ENCODE measurements at regions not wholly inside any gene's neighbourhood (a gene's known extent, or its start where the extent isn't known, plus 50 kb on each side); places are given as distances from the start of the nearest gene placed in this dataset.
"Not testable (repeated sequence)": the region's sequence is repeated elsewhere in the genome, so short reads cannot be mapped to it uniquely, and the experiment has no call there.

DNA sequence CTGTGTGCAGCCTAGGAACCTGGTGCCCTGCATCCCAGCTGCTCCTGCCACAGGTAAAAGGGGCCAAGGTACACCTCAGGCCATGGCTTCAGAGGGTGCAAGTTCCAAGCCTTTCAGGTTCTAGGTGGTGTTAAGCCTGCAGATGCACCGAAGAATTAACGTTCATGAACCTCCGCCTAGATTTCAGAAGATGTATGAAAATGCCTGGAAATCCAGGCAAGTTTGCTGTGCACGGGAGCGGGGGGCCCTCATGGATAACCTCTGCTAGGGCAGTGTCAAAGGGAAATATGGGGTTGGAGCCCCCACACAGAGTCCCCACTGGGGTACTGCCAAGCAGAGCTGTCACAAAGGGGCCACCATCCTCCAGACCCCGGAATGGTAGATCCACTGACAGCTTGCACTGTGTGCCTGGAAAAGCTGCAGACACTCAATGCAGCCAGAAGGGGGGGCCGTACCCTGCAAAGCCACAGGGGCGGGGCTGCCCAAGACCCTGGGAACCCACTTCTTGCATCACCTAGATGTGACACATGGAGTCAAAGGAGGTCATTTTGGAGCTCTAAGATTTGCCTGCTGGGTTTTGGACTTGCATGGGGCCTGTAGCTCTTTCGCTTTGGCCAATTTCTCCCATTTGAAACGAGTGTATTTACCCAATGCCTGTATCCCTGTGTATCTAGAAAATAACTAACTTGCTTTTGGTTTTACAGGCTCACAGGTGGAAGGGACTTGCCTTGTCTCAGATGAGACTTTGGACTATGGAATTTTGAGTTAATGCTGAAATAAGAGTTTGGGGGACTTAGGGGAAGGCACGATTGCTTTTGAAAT is 145.2 kb upstream of the C1QTNF3 start:
- not testable (repeated sequence) for DNase-seq (ENCODE audit: low read depth, low spot score)

DNA sequence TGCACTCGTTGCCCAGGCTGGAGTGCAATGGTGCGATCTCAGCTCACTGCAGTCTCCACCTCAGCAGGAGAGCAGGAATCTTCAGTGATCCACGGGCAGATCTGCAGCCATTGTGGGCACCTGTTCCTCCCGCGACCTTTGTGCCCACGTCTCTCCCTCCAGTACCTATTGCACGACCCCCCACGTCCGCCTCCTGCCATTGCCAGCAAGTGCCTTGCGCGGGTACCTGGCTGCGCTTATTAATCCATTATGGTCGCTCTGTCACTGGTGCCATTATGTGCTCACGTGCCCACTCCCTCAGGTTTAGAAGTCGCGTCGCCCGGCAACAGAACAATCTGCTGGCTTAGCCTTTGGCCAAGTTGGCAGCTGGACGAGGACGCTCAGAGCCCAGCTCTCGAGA is 146.2 kb upstream of the C1QTNF3 start:
- not testable (repeated sequence) for DNase-seq (ENCODE audit: low read depth, low spot score)

DNA sequence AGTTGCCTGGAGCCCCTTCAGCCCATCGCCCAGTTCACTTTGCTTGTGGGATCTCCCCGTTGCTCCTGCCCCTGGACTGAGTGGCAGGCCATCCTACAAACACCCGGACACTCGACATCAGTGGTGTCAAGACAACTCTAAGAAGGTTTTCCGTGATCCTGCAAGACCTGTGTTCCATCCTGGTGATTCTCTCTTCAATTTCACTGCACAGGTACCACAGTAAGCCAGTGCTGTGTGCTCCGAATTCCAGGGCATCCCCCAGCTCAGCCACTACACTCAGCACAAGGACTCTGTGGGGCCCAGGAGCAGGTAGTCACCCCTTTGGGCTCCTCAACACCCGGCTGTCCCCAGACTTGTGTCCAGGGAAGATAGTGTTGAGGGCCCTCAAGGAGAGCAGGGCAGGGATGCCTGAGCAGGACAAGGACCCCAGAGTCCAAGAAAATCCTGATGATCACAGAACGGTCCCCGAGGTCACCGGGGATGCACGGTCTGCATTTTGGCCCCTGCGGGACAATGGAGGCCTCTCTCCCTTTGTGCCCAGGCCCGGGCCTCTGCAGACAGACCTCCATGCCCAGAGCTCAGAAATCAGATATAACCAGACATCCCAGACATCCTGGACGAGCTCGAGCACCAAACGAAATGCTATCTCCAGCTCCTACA is 146.9 kb upstream of the C1QTNF3 start:
- not testable (repeated sequence) for DNase-seq (ENCODE audit: low read depth, low spot score)

DNA sequence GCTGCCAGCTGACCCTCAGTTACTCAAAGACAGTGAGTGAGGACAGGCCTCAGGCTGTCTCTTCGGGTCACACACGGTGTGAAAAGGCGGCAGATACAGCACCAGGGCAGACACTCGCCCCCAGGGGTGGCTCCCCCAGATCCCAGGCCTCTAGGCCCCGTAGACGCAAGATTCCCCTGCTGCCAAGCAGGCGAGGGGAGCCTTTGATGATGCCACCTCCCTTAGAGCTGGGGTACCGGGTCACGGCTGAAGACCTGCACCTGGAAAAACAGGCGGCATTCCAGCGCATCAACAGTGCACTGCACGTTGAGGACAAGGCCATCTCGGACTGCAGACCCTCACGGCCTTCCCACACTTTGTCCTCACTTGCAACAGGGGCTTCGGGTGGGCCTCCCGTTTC is 147.5 kb upstream of the C1QTNF3 start:
- not testable (repeated sequence) for DNase-seq (ENCODE audit: low read depth, low spot score)

DNA sequence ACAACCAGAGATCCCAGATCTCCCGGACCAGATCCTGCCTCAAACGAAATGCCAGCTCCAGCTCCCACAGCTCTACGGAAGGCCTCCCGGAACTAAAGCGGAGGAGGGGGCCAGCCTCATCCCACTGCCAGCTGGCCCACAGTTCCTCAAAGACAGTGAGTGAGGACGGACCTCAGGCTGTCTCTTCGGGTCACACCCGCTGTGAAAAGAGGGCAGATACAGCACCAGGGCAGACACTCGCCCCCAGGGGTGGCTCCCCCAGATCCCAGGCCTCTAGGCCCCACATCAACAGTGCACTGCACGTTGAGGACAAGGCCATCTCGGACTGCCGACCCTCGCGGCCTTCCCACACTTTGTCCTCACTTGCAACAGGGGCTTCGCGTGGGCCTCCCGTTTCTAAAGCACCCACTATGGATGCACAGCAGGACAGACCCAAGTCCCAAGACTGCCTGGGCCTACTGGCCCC is 148.3 kb upstream of the C1QTNF3 start:
- not testable (repeated sequence) for DNase-seq (ENCODE audit: low read depth, low spot score)

DNA sequence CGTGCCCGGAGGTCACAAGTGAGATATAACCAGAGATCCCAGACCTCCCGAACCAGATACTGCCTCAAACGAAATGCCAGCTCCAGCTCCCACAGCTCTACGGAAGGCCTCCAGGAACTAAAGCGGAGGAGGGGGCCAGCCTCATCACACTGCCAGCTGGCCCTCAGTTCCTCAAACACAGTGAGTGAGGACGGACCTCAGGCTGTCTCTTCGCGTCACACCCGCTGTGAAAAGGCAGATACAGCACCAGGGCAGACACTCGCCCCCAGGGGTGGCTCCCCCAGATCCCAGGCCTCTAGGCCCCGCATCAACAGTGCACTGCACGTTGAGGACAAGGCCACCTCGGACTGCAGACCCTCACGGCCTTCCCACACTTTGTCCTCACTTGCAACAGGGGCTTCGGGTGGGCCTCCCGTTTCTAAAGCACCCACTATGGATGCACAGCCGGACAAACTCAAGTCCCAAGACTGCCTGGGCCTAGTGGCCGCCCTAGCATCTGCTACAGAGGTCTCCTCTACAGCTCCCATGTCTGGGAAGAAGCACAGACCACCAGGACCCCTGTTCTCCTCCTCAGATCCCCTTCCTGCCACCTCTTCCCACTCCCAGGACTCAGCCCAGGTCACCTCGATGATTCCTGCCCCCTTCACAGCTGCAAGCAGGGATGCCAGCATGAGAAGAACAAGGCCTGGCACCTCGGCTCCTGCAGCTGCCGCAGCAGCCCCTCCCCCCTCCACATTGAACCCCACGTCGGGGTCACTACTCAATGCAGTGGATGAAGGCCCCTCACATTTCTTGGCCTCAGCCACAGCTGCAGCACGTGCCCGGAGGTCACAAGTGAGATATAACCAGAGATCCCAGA is 149.3 kb upstream of the C1QTNF3 start:
- DNase-seq (ENCODE audit: low read depth, low spot score), result not testable (repeated sequence)

DNA sequence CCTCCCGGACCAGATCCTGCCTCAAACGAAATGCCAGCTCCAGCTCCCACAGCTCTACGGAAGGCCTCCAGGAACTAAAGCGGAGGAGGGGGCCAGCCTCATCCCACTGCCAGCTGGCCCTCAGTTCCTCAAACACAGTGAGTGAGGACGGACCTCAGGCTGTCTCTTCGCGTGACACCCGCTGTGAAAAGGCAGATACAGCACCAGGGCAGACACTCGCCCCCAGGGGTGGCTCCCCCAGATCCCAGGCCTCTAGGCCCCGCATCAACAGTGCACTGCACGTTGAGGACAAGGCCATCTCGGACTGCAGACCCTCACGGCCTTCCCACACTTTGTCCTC is 149.9 kb upstream of the C1QTNF3 start:
- DNase-seq (ENCODE audit: low read depth, low spot score), result not testable (repeated sequence)

DNA sequence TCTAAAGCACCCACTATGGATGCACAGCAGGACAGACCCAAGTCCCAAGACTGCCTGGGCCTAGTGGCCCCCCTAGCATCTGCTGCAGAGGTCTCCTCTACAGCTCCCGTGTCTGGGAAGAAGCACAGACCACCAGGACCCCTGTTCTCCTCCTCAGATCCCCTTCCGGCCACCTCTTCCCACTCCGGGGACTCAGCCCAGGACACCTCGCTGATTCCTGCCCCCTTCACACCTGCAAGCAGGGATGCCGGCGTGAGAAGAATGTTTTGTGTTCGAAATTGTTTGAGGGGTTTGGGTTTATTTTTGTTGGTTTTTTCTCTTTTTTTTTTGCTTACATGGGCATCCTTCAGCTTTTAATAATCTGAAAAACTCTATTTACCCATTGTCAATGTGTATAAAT is 150.3 kb upstream of the C1QTNF3 start:
- not testable (repeated sequence) for DNase-seq (ENCODE audit: low read depth, low spot score)

DNA sequence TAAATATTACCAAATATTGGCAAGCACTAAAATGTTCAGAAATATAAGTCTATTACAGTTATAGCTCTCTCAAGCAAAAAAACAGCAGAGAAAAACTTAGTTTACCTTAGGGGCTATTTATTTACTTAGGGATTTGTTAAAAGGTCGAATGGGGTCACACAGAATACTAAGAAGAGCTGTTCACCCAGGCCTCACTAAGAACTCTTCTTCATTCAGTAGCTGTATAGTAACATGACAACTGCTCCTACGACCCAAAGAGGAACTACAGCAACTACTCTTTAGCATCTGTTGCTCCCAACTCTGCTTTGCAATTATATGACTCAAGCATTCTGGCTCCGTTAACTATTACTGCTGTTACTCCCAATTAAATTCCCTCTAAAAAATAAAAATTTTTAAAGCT is 150.8 kb upstream of the C1QTNF3 start:
- not testable (repeated sequence) for DNase-seq (ENCODE audit: low read depth, low spot score)

DNA sequence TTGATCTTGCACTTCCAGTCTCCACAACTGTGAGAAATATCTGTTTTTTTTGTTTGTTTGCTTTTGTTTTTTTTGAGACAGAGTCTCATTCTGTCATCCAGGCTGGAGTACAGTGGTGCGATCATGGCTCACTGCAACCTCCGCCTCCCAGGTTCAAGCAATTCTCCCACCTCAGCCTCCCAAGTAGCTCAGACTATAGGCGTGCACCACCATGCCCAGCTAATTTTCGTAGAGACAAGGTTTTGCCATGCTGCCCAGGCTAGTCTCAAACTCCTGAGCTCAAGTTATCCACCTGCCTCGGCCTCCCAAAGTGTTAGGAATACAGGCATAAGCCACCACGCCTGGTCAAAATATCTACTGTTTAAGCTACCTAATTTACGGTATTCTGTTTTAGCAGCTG is 153.1 kb upstream of the C1QTNF3 start:
- DNase-seq (ENCODE audit: low read depth, low spot score), result not testable (repeated sequence)

DNA sequence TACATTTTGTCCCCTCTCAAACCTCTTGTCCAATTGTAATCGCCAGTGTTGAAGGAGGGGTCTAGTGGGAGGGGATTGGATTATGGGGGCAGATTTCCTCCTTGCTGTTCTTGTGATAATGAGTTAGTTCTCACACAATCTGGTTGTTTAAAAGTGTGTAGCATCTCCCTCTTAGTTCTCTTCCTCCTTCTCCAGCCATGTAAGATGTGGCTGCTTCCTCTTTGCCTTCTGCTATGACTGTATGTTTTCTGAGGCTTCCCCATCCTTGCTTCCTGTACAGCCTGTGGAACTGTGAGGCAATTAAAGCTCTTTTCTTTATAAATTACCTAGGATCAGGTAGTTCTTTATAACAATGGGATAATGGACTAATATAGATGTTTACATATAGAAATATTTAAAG is 162.3 kb upstream of the C1QTNF3 start:
- DNase-seq (ENCODE audit: low read depth, low spot score), result not testable (repeated sequence)

DNA sequence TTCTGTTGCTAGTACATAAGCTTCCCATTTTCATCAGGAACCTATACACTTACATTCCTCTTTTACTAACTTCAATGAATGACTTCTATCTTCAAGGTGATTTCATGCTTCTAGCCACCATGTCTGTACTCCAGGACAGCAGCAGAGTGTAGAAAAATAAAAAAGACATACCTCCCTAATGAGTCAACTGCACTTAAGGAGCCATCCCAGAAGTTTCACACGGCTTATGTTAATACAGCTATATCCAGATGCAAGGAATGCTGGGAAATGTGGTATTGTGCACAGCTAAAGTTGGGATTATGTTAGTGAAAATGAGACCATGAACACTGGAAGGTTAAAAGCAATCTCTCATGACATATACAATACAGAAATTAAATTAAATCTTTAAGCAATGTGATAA is 174.4 kb upstream of the C1QTNF3 start:
- not testable (repeated sequence) for DNase-seq (ENCODE audit: low read depth, low spot score)

DNA sequence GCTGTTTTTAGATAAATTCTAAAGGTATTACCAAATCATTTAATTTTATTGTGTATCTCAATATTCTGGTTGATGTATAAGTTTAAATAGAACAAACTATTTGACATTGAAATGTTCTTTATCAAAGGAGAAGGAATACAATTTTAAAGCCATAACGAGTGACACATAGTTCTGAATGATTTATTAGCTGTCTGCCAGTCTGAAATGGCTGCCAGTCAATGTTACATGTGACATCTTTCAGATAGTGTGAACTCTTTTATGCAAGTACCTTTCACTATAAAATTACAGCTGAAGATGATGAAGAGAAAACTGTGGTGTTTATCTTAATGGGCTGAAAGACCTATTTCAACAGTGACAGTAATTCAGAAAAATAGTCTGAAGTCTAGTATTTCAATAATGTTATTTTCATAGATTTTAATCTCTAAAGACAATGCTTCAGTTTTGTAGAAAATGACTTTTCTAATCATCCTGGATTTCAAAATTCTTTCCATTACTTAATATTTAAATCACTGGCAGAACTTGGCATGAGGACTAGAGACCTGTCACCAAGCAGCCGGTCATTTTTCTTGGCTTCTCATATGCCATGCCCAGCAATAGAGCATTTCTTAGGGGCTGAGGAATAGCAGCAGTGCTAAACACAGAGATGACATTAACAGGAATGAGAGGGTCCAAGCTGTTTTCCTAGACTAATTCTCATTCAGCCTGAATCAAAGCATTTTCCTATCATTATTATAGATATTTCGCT is 178.5 kb upstream of the C1QTNF3 start:
- DNase-seq (ENCODE audit: low read depth, low spot score), result not testable (repeated sequence)

DNA sequence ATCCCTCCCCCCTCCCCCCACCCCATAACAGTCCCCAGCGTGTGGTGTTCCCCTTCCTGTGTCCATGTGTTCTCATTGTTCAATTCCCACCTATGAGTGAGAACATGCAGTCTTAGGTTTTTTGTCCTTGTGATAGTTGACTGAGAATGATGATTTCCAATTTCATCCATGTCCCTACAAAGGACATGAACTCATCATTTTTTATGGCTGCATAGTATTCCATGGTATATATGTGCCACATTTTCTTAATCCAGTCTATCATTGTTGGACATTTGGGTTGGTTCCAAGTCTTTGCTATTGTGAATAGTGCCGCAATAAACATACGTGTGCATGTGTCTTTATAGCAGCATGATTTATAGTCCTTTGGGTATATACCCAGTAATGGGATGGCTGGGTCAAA is 180.1 kb upstream of the C1QTNF3 start:
- DNase-seq (ENCODE audit: low read depth, low spot score), result not testable (repeated sequence)

DNA sequence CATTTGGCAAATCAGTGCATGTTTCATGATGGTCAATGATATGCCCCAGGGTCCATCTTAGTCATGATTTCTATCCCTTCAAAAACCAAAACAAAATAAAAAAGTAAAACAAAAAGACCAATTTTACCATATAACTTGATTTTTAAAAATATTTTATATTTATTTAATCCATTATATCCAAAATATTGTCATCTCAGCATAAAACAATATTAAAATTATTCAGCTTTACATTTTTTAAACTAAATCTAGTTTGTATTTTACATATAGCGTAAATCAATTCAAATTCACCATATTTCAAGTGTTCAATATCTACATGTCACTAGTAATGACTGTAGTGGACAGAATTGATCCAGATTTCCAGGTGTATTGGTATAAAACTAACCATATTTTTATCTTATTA is 187.4 kb upstream of the C1QTNF3 start:
- DNase-seq (ENCODE audit: low read depth, low spot score), result not testable (repeated sequence)

DNA sequence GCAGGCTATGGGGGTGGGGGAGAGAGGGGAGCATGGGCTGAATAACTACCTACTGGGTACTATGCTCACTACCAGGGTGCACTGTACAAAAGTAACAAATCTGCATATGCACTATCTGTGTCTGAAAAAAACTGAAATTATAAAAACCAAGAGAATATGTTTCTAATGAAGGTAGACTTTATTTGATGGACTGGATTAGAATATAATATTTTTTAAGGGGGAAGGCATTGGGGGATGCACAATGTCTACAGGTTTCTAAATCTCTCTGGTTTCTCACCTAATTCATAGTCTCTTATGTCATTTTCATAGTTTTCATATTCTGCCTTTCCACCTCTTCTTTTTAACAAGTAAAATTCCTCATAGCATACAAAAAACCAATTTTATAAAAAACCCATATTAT is 200.8 kb upstream of the C1QTNF3 start:
- not testable (repeated sequence) for DNase-seq (ENCODE audit: low read depth, low spot score)

DNA sequence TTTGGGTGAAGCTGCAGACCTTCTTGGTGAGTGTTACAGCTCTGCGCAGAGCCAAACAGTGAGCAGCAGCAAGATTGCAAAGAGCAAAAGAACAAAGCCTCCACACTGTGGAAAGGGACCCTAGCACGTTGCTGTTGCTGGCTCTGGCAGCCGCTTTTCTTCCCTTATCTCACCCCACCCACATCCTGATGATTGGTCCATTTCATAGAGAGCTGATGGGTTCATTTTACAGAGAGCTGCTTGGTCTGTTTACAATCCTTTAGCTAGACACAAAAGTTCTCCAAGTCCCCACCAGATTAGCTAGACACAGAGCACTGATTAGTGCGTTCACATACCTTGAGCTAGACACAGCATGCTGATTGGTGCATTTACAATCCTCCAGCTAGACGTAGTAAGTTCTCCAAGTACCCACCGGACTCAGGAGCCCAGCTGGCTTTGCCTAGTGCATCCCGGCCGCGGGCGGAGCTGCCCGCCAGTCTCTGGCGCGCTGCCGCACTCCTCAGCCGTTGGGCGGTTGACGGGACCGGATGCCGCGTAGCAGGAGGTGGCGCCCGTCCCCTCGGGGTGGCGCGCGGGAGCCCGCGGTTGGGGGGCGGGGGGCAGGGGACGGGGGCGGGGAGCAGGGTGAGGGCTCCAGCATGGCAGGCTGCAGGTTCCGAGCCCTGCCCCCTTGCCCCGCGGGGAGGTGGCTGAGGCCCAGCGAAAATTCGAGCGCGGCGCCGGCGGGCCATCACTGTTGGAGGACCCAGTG is 201.4 kb upstream of the C1QTNF3 start:
- DNase-seq (ENCODE audit: low read depth, low spot score), result peak; percentile 58

DNA sequence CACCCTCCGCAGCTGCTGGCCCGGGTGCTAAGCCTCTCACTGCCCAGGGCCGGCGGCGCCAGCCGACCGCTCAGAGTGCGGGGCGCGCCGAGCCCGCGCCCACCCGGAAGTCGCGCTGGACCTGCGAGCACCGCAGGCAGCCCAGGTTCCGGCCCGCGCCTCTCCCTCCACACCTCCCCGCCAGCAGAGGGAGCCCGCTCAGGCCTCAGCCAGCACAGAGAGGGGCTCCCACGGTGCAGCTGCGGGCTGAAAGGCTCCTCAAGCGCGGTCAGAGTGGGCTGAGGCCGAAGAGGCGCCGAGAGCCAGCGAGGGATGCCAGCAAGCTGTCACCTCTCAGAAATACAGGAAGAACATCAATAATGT is 202.0 kb upstream of the C1QTNF3 start:
- not testable (repeated sequence) for DNase-seq (ENCODE audit: low read depth, low spot score)

DNA sequence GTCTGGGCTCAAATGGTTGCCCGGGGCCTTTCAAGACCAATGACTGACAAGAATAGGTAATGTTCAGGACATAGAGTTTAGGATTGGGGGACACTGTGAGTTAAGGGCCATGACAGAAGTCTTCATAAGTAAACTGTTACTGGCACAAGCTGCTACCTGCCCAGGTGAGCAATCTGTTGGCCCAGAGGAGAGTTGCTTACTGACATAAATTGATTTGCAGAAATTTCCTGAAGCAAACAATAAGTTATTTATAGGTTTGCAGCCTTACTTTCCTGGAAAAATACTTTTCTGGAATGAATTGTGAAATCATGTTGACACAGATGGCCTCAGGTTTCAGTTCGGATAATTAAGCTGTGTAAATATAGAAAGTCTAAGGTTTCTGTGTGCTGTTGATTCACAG is 202.8 kb upstream of the C1QTNF3 start:
- DNase-seq (ENCODE audit: low read depth, low spot score), result not testable (repeated sequence)

DNA sequence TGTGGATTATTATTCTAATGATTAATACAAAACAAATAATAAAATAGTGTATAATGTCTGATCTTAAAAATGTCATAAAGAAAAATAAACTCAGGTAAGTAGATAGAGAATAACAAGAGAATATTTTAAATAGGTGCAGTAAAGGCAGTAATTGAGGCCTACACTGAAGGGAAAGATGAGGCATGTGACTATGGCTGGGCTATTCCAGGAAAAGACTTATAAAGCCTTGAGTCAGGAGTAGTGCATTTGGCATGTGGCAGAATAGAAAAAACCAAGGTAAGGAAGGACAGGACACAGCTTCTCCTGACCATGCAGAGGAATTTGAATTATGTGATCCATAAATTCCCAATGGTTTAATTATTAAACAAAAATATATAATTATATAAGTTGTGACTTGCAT is 215.6 kb upstream of the C1QTNF3 start:
- not testable (repeated sequence) for DNase-seq (ENCODE audit: low read depth, low spot score)

DNA sequence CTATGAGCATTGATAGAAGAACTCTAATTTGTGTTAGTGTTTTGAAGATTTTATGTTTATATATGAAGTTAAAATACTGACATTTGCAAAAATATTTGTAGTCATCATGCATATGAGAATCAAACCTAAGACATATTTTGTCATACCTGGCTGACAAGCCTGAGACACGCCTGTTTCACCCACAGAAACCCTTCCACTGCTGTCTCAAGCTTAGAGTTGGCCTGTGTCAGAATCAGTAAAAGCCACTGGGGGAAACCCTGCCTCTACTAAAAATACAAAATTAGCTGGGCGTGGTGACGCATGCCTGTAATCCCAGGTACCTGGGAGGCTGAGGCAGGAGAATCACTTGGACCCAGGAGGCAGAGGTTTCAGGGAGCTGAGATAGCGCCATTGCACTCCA is 218.0 kb upstream of the C1QTNF3 start:
- not testable (repeated sequence) for DNase-seq (ENCODE audit: low read depth, low spot score)

Measured in activated CD4-positive, CD25-positive, alpha-beta regulatory T cell treated with anti-CD3 and anti-CD28 coated beads, Interleukin-2, amount 50 U/mL, for 16 hours (primary cell).